ENCODE measurements at regions not wholly inside any gene's neighbourhood (a gene's known extent, or its start where the extent isn't known, plus 50 kb on each side); places are given as distances from the start of the nearest gene placed in this dataset.

- TF ChIP-seq POLR2A (IDR thresholded peaks at IDR 0.05) (no peak), EP300 (IDR thresholded peaks at IDR 0.05) (no peak)
These were observed 229.7 kb downstream of the FOXA2 start for GRCh38 chr20:22354647-22355046.

All from upper lobe of left lung (tissue), 4 donors.